PC-9 (cell line): ENCODE measurements at regions not wholly inside any gene's neighbourhood (a gene's known extent, or its start where the extent isn't known, plus 50 kb on each side); places are given as distances from the start of the nearest gene placed in this dataset.

Experiments used
- CTCF ChIP-seq: fragments of 200-600 bp; sonication (generic); conservative IDR thresholded peaks from 2 replicates; pipeline ENCODE4 v1.6.1; 2017; ENCODE audit warnings: mixed run types, antibody characterized with exemption, mild to moderate bottlenecking, moderate library complexity
- EZH2 ChIP-seq: fragments of 200-600 bp; sonication (generic); IDR thresholded peaks from 2 replicates; pipeline ENCODE4 v1.8.0; 2017; ENCODE audit warnings: antibody characterized with exemption, low read depth

GRCh38 chr12:31819427-31819826, 90.6 kb upstream of the AMN1 start:
- TF ChIP-seq CTCF (no peak), EZH2 (no peak)
